T-helper 22 cell (primary cell): ENCODE measurements at regions not wholly inside any gene's neighbourhood (a gene's known extent, or its start where the extent isn't known, plus 50 kb on each side); places are given as distances from the start of the nearest gene placed in this dataset.

Source experiments
- DNase-seq: peaks from one replicate; pipeline ENCODE4 v3.0.0-alpha.2; 2020; ENCODE audit warnings: low read depth

DNA sequence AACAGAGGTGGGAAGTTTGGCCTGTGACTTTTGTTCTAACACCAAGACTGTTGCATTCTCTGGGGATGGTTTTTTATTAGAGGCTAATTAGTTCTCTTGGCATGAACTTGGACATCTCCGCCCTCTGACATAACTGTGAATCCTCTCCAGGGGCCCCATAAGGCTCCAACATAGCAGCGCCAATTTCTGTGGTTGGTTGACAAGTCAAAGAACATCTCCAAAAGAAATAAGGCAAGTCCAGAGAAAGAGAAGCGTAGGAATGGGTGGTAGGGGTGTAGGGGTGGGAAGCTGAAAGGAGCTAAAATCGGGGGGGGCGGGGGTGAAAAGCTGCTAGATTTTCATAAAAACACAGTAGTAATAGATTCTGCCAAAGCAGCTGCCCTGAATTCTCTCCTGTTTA, 81.0 kb upstream of the DAB2 start:
- DNase-seq, result no peak

DNA sequence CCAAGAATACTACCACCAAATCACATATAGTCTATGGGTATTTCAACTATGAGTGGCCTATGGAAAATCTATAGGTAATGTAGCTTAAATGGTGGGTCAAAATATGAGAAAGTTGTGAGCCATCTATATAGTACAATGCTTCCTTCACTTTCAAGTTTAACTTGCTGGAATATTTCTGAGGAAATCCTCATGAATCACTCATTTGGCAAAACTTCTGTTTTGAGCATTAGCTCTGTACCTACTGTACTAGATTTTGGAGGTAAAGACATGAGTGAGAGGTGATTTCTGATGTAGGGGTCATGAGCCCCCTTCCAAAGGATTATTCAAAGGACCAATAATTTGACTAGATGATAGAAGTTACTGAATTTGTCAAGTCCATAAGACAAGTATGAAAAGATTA, 80.6 kb upstream of the DAB2 start:
- no peak for DNase-seq

DNA sequence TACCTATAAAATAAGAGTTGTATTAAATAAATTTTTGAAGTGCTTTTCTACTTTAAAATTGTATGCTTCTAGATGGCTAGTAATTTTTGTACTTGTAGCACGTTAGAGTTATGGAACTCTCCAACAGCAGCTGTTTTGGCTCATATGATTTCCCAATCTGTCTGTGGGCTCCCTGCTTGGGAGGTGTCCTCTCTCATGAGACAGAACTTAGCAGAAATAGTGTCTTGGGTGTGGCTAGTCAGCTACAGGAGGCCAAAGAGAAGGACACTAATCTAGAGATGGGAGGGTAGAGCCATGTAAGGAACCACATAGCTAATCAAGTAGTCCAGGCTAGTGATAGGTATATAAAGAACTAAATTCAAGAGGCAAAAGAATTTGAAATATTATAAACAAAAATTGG, 78.4 kb upstream of the DAB2 start:
- no peak for DNase-seq

DNA sequence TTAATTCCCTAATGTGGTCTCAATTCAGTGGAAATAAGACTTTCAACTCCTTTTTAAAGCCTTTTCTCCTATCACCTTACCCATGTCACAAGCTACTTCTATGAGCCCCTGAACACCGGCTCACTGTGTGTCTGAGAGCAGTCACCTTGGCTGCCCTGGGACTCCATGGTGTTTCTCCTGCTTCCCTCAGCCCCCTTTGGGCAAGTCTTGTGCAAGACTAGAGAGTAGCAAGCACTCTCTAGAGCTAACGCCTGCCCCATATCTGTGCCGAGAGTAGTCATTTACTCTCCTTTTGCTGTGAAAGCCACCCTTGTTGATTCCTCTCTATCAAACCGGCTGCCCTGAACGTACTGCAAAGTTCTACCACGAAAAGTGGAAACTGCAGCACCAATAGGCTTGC, 77.9 kb upstream of the DAB2 start:
- no peak for DNase-seq

DNA sequence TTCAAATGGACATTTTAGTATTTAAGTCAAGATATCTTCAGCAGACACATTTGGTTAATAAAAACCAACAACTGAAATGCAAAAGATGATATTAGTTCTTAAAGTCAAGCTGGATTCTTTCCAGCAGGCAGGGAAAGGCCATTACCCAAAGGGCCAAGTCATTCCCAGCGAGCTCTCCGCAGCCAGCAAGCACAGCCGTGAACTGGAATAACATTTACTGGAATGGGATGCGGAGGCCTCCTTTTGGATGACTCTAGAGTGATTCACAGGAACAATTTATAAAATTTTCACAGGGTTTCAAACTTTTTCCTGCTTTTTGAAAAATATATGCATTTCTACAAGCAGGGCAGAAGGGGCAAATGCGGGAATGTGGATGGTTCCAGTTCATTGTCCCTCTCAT, 76.6 kb upstream of the DAB2 start:
- DNase-seq, result no peak

DNA sequence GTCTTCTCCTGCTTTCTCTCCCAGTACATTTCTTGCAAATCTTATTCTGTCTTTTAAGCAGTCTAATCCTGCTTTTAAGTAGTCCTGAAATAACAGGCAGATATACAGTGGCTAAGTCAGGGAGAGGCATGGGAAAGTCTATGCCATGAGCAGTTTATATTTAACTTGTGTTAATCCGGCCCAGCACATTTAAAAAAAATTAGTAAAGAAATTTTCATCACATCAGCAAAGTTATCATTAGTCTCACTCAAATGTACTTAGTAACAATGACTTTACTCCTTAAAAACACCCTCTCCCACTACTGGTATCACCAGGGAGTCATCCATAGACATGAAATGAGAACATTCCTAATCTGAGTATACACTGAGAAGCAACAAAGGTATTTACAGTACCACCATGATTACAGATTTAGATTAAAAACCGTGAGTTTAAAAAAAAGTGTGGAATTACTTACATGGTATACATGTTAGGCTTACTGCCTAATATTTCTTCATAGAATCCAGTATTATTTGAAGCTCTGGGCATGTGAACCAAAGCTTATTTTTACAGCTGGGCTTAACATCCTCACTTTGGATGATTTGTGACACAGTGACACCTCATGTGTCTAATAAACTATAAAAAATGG, 75.9 kb upstream of the DAB2 start:
- no peak for DNase-seq

DNA sequence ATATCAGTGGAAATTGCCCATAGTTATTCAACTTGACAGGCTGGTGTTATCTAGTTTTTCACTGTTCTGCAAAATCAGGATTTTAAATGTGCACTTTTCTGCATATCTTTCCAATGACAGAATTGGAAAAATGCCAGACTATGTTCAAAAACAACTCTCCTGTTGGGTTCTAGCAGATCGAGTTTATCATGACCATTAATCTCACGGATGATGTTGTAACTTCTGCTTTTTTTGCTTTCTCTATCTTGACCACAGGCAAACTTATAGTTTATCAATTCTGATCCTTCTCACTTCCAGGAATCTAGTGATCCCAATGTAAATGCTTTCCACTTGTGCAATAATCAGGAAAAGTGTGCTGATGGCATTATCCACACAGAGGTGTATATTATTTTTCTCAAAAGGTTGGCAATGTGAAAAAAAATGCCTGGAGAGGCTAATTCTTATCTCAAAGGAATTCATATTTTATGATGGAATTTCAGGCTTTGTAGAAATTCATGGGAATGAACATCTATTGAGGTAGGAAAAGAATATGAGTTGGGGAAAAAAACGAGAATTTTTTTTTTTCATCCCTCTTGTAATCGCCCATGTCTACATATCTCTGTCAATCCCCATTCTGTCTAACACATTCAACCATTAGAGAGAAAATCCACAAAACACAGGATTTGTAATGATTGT, 73.6 kb upstream of the DAB2 start:
- no peak for DNase-seq

DNA sequence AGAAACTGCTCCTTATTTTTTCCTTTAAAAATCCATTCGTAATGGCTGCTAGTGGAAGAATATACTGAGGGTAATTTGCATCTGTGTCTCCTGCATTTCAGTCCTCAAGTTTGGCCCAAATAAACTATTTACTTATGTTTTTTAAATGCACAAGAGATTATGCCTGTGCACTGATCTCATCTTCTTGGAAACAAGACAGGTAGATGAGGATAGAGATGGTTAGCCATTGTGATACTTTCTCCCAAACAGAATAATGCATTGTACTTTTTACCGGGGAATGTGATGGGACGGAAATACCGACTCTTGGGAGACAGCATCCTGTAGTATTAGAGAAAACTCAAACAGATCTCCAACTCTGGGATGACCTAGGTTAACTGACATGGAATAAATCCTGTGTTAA, 72.5 kb upstream of the DAB2 start:
- no peak for DNase-seq

DNA sequence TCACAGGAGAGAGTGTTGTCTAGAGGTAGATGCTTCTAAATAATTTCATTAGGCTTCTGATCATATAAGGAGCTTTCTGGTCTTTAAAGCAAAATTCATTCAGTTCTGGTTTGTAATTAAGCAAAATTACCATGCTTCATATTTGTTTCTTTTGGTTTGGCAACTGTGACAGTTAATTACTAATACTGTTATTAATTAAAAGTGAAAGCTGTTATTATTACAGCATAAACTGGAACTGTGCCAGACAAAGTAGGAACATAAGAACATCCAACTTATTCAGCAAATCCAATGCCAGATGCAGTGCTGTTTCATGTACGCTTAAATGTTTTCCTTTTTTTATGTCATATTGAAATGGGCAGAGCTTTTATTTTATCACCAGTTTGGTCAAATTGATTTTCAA, 70.4 kb upstream of the DAB2 start:
- DNase-seq, result no peak

DNA sequence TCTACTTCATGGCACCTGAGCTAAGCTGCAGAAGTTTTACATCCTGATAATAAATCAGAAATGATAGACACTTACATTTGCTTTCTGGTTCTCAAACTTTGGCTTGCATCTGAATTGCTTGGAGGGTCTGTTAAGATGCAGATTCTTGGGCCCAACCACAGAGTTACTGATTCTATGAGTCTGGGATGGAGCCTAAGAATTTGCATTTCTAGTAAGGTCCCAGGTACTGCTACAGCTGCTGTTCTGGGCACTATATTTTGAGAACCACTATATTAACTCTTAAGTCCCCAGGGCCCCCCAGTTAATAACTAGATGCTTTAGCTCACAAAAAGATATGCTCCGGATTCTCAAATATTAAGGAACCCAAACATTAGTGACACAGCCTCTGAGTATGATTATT, 69.8 kb upstream of the DAB2 start:
- no peak for DNase-seq

DNA sequence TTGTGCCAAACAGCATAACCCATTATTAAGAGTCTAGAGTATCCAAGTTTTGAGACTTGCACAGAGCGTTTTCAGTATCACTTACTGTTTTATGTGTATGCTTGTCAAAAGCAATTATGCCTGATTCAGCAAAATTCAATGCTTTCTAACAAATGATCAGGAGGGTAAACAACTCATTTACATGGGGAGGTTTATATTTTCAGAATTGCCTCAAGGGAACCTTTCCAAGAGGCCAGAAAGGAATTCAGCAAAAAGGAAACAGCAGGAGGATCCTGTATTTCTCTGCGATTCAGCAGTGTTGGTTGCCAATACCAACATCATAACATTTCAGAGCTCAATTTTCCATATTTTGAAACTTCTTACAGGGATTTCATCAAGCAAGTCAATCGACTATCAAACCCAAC, 69.3 kb upstream of the DAB2 start:
- DNase-seq, result no peak

DNA sequence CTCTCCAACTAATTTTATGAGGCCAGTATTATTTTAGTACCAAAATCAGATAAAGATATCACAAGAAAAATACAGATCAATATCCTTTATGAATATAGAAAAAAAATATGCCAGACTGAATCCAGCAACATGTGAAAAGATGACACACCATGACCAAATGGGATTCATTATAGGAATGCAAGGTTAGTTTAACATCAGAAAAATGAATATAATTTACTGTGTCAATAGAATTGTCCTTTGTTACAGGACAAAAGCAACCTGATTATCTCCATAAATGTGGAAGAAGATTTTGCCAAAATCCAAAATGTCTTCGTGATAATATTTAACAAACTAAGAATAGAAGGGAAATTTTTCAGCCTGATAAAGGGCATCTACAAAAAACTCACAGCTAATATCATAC, 66.4 kb upstream of the DAB2 start:
- no peak for DNase-seq

DNA sequence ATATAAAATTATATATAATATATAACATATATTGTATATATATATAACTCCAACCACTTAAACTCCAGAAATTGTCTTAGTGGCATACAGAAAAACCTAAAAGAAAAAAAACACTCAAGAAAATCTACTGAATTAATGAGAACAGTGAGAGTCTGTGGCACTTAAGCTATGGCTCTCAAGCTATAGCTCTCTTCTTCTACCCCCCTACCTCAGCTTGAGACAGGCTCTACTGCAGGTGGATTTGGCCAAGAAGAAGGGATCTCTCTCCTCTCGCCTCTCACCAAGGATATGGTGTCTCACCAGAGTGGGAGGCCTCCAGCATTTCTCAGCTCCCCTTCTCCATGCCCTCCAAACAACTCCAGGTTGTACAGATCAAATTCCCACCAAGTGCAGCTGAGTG, 64.5 kb upstream of the DAB2 start:
- no peak for DNase-seq

DNA sequence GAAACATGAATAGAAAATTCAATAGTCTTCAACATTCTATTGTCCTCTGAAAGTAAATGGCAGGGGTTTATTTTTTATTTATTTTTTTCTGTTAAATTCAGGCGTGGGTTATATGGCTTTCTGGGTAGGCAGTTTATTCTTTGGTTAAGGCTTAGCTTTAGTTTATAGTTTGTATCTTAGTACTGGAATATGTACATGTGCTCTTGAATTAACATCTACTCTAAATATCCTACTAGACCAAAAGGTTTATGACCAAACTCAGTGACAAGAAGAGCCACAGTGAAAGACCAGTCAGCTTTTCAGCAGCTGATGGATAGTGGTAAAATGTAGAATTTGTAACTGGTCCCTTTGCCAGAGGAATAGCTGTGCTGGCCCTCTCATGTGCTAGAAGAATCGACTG, 62.0 kb upstream of the DAB2 start:
- DNase-seq, result no peak

DNA sequence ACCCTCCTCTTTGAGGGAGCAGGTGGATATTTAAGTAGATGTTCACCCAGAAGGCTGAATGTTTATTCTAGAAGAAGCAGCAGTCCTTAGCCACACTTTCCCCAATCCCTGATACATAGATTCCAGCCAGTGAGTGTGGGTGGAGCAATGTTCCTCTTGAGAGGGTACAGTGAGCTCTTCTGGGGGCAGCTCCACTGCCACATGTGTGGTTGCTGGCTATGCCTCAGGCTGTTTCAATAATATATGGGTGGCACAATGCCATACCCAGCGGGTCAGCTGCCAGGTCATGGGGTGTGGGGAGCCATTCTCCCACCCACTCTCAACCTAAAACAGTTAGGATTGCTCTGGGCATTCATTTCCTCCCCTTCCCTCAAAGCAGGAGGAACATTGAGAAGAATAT, 61.6 kb upstream of the DAB2 start:
- DNase-seq, result no peak

DNA sequence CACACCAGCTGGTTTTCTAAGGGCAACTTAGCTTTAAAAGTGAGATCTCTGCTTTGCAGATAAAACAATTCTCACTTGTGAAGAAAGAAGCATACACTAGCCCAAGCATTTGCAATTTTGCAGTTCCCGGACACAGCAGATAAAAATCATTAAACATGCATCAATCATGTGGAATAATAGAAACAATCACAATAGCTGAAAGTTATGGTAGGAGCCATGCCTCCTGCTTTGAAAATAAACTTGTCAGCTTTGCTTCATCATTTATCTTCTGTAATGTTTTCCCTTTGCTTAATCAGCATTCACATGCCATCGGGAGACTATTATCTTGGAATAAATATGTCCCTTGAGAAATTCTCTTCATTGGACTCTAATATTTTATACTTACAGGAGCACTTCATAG, 60.3 kb upstream of the DAB2 start:
- DNase-seq, result no peak

DNA sequence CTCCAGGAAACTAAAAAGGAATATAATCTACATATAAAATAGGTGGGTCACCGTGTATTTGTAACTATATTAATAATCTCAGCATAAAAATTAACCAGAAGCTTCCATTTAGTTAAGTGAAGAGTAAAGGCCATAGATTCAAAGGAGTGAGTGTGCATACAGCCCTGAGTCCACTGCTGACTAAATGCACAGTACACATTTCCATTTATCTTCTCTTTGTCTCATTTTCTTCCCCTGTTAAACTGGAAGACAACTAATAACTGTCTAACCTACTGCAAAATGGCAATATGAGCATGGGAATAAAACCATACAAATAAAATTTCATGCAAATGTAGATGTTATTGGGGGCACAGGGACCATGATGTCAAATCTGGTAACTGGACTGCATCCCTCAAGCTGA, 59.9 kb upstream of the DAB2 start:
- no peak for DNase-seq

DNA sequence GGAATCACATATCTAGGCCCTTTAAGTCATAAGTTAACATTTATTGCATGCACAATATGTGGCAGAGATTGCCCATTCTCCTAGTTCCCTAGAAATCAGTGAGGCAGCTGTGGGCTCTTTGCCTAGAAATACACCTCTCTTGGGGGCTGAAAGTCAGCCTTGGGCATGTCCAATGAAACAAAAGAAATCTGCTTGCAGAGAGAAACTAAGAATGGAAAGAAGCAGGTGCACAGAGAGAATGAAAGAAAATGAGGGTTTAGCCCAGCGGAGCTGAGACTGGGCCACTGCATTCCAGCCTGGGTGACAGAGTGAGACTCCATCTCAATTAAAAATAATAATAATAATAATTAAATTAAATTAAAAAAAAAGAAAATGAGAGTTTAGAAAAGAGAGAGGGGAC, 57.3 kb upstream of the DAB2 start:
- no peak for DNase-seq

DNA sequence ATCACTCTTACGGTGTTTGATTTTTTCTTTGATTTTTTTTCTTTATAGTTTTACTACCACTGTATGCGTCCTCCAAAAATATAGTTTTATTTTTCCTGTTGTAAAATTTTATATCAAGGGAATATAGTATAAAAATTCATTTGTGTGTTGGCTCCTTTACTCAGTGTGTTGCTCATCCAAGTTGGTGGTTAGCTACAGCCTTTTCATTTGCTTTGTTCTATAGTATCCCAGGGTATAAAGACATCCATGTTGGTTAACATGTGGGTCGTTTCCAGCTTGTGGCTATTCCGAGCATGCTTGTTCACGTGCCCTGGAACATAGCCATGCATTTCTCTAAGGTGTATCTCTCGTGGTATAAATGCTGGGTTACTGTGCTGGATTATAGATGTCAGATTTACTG, 54.8 kb upstream of the DAB2 start:
- DNase-seq, result no peak

DNA sequence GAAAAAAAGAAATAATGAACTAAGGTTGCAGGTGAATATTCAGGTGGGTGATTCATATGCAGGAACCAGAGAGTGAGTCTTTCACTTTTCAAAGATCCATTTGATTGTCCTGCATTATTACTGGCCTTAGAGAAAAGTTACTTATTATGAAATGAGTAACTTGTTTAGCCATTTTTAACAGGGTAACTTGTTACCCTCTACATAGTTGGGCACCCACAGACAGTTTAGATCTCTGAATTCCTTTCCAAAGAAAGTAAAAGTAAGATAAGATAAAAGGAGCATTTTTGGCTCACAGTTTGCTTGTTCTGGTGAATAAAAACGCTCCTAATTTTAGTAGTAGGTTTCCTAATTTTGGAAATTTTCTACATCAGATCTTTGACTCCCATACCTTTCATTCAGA, 54.1 kb upstream of the DAB2 start:
- no peak for DNase-seq

DNA sequence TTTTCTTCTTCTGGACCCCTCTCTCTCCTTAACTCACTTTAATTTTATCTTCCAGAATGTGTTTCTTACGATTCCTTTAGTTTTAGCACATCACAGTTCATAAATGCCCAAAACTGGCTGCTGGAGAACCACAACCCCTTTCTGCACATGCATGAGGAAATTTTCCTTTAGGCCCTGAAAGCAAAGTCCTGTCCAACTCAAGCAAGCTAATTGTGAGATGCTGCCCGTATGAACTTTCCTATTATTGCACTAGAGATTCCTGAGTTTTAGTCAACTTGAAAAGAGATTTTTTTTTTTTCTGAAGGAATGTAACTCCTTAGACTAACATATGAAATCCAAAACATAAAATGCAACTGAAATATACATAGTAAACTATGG, 52.1 kb upstream of the DAB2 start:
- DNase-seq, result no peak

DNA sequence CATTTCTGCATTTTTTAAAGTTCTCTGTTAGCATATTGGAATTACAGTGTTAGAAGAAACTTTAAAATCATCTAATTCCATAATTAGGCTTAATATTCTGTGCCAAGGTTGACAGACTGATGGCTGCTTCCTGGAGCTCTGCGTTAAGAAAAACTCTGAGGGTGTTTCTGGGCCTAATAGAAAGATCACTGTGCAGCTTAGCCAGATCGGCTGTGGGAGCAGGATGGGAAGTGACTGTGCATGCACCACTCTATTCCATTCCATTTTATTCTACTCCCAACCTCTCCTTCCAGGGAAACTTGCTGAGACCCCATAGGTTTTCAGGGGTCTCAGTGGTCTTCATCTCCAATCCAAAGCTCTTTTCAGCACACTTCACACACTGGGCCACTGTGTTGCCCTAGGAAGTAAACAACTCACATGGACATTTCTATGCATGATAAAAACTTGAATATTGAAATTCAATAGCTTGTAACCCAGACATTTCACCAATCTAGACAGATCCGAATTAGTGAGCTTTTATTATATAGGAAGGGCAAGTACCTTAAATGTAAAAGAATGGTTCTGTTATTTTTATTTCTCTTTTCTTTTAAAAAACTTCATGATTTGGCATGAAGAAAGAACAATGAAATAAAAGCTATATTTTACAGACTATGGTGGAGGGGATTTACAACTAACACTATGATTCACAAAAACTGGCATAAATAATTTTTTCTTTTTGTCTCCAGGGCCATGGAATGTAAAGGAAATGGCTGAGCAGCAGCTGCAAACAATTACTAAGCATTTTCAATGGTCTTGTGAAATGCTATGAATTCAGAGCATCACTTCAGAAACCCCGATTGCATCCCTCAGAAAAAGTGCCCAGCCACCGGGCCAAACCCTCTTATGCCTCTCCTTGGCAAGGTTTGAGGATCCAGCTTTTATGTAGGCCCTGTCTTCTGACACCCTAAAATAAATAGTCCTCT, 51.4 kb upstream of the DAB2 start:
- DNase-seq, result no peak

DNA sequence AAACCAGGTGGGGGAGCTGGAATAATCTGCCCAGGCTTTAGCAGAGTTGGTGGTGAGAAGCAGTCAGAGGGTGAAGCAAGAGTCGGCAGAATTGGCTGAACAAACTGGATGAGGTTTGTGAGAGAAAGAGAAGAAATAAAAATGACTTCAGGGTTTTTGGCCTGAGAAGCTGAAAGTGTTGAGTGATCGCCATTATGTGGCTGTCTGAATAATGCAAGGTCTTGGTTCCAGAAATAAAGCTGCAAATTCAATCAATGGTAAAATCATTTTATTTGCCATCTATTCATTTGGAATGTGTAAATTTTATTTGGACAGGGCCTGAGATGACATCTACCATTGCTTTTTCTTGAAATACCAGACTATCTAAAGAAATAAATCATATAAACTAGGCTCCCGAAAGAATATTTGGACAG, 50.4 kb upstream of the DAB2 start:
- no peak for DNase-seq
